IMR-90 (cell line): ENCODE measurements at regions not wholly inside any gene's neighbourhood (a gene's known extent, or its start where the extent isn't known, plus 50 kb on each side); places are given as distances from the start of the nearest gene placed in this dataset.

Experiments
- ATAC-seq: fragments of 200-7000 bp; cut with Tn5 transposase; 2 replicates; pipeline ENCODE4 v1.9.1; 2020; ENCODE audit warnings: low read depth, mild to moderate bottlenecking, moderate library complexity
- BruUV-seq: library from RNA; stranded (reverse); fragments of 400-500 nt; replicated peaks from 2 replicates; lab custom pipeline; 2021; lab: Mats Ljungman, UMichigan
- CTCF ChIA-PET: fragments of 300-600 bp; formaldehyde crosslinking; extraction: SDS; loops from one replicate; lab custom pipeline; 2021; ENCODE audit warnings: antibody characterized with exemption; lab: Yijun Ruan, JAX
- POLR2A ChIA-PET: fragments of 300-600 bp; sonication (Branson Sonifier 250); formaldehyde crosslinking; loops from one replicate; lab custom pipeline; 2022; ENCODE audit warnings: antibody characterized with exemption; ENCODE audit not compliant: unreplicated experiment; lab: Charles Lee
- DNase-seq: peaks from one replicate; pipeline ENCODE4 v3.0.0; 2013
- H2AFZ ChIP-seq: replicated peaks from 2 replicates; pipeline ENCODE3; 2013; ENCODE audit warnings: low read length, mild to moderate bottlenecking; ENCODE audit not compliant: poor library complexity
- H2AK5ac ChIP-seq: 2 replicates; pipeline ENCODE4 v1.6.1; 2013; ENCODE audit warnings: low read depth, low read length, inconsistent platforms
- H2AK9ac ChIP-seq: replicated peaks from 2 replicates; pipeline ENCODE3; 2013; ENCODE audit warnings: mild to moderate bottlenecking, low read depth, low read length, moderate library complexity; ENCODE audit not compliant: poor library complexity
- H2BK120ac ChIP-seq: 2 replicates; pipeline ENCODE4 v1.6.1; 2013; ENCODE audit warnings: low read depth, low read length, inconsistent platforms
- H2BK15ac ChIP-seq: 3 replicates; pipeline ENCODE4 v1.6.1; 2013; ENCODE audit warnings: low read depth, low read length, inconsistent platforms
- H2BK20ac ChIP-seq: 2 replicates; pipeline ENCODE4 v1.6.1; 2013; ENCODE audit warnings: low read depth, mild to moderate bottlenecking, inconsistent platforms, low read length, moderate library complexity
- H2BK5ac ChIP-seq: 2 replicates; pipeline ENCODE4 v1.6.1; 2013; ENCODE audit warnings: mild to moderate bottlenecking, low read depth, low read length, inconsistent platforms; ENCODE audit not compliant: poor library complexity, severe bottlenecking
- H3K14ac ChIP-seq: replicated peaks from 2 replicates; pipeline ENCODE4 v1.6.1; 2013; ENCODE audit warnings: low read depth, low read length, inconsistent platforms
- H3K18ac ChIP-seq: 2 replicates; pipeline ENCODE4 v1.6.1; 2013; ENCODE audit warnings: low read depth, low read length, control low read depth
- H3K23ac ChIP-seq: 2 replicates; pipeline ENCODE4 v1.6.1; 2013; ENCODE audit warnings: low read depth, low read length, inconsistent platforms
- H3K27ac ChIP-seq: 2 replicates; pipeline ENCODE4 v1.5.1; 2013; ENCODE audit warnings: mild to moderate bottlenecking, control low read depth, low read length; ENCODE audit not compliant: insufficient read depth
- H3K27me3 ChIP-seq: 2 replicates; pipeline ENCODE4 v1.6.1; 2013; ENCODE audit warnings: low read length; ENCODE audit not compliant: control insufficient read depth, insufficient read depth
- H3K36me3 ChIP-seq: 2 replicates; pipeline ENCODE4 v1.6.1; 2013; ENCODE audit warnings: low read length, mixed read lengths; ENCODE audit not compliant: control insufficient read depth, insufficient read depth
- H3K4ac ChIP-seq: 2 replicates; pipeline ENCODE4 v1.6.1; 2013; ENCODE audit warnings: low read depth, low read length, inconsistent platforms
- H3K4me1 ChIP-seq: 2 replicates; pipeline ENCODE4 v1.6.1; 2013; ENCODE audit warnings: low read length, mixed read lengths; ENCODE audit not compliant: control insufficient read depth, insufficient read depth
- H3K4me2 ChIP-seq: 2 replicates; pipeline ENCODE4 v1.6.1; 2013; ENCODE audit warnings: low read depth, mild to moderate bottlenecking, control low read depth, low read length, moderate library complexity
- H3K4me3 ChIP-seq: 2 replicates; pipeline ENCODE4 v1.5.1; 2013; ENCODE audit warnings: low read depth, mild to moderate bottlenecking, control low read depth, low read length, moderate library complexity; ENCODE audit not compliant: insufficient read depth
- H3K56ac ChIP-seq: 2 replicates; pipeline ENCODE4 v1.6.1; 2013; ENCODE audit warnings: low read length, inconsistent platforms; ENCODE audit not compliant: insufficient read depth; ENCODE audit errors: extremely low read depth
- H3K79me1 ChIP-seq, 2 experiments: 2 replicates each; pipeline ENCODE4 v1.6.1; 2013; ENCODE audit warnings: low read length in 2 of 2, inconsistent platforms in 1 of 2, low read depth in 1 of 2
- H3K9ac ChIP-seq: 2 replicates; pipeline ENCODE4 v1.6.1; 2013; ENCODE audit warnings: low read depth, low read length, control low read depth
- H3K9me1 ChIP-seq: 2 replicates; pipeline ENCODE4 v1.6.1; 2013; ENCODE audit warnings: low read length, inconsistent platforms; ENCODE audit not compliant: insufficient read depth
- H3K9me3 ChIP-seq: 2 replicates; pipeline ENCODE4 v1.6.1; 2013; ENCODE audit warnings: low read length; ENCODE audit not compliant: control insufficient read depth, insufficient read depth
- H4K20me1 ChIP-seq: 2 replicates; pipeline ENCODE4 v1.6.1; 2013; ENCODE audit warnings: low read length, inconsistent platforms; ENCODE audit not compliant: insufficient read depth
- H4K5ac ChIP-seq: 2 replicates; pipeline ENCODE4 v1.6.1; 2013; ENCODE audit warnings: mild to moderate bottlenecking, low read depth, low read length, control low read depth
- H4K8ac ChIP-seq, 2 experiments: 2 replicates each; pipeline ENCODE4 v1.6.1; 2013; ENCODE audit warnings: low read depth in 2 of 2, low read length in 2 of 2, control low read depth in 1 of 2, inconsistent platforms in 1 of 2
- H4K91ac ChIP-seq: 2 replicates; pipeline ENCODE4 v1.6.1; 2013; ENCODE audit warnings: low read depth, low read length, inconsistent platforms; ENCODE audit not compliant: insufficient read depth
- BHLHE40 ChIP-seq: fragments of 150-350 bp; IDR thresholded peaks from 2 replicates; pipeline ENCODE4 v1.6.1; 2016; ENCODE audit warnings: mild to moderate bottlenecking, low read depth, low read length
- CEBPB ChIP-seq: IDR thresholded peaks from 2 replicates; pipeline ENCODE4 v1.6.1; 2012; ENCODE audit warnings: low read depth, low read length, improper control_type of control experiment
- CHD1 ChIP-seq: IDR thresholded peaks from 2 replicates; pipeline ENCODE4 v1.6.1; 2012; ENCODE audit warnings: low read depth, low read length, improper control_type of control experiment
- CTCF ChIP-seq: conservative IDR thresholded peaks from 2 replicates; pipeline ENCODE4 v1.5.1; 2012; ENCODE audit warnings: mild to moderate bottlenecking, low read depth, low read length, improper control_type of control experiment
- ELK1 ChIP-seq: fragments of 150-350 bp; IDR thresholded peaks from 2 replicates; pipeline ENCODE4 v1.6.1; 2016; ENCODE audit warnings: low read depth, mild to moderate bottlenecking, low read length, moderate library complexity, borderline replicate concordance
- FOS ChIP-seq: fragments of 150-350 bp; IDR thresholded peaks from 2 replicates; pipeline ENCODE4 v1.6.1; 2016; ENCODE audit warnings: low read depth, low read length
- MAFK ChIP-seq: IDR thresholded peaks from 2 replicates; pipeline ENCODE4 v1.6.1; 2012; ENCODE audit warnings: low read depth, low read length, improper control_type of control experiment
- MAZ ChIP-seq: IDR thresholded peaks from 2 replicates; pipeline ENCODE4 v1.6.1; 2012; ENCODE audit warnings: low read depth, mild to moderate bottlenecking, low read length, improper control_type of control experiment, moderate library complexity, borderline replicate concordance
- MXI1 ChIP-seq: IDR thresholded peaks from 2 replicates; pipeline ENCODE4 v1.6.1; 2012; ENCODE audit warnings: low read depth, mild to moderate bottlenecking, low read length, moderate library complexity, borderline replicate concordance
- NFE2L2 ChIP-seq: fragments of 150-350 bp; IDR thresholded peaks from 2 replicates; pipeline ENCODE4 v1.6.1; 2016; ENCODE audit warnings: low read depth, mild to moderate bottlenecking, low read length
- POLR2A ChIP-seq: IDR thresholded peaks from 2 replicates; pipeline ENCODE4 v1.6.1; 2012; ENCODE audit warnings: mild to moderate bottlenecking, low read depth, low read length
- RAD21 ChIP-seq: IDR thresholded peaks from 2 replicates; pipeline ENCODE4 v1.6.1; 2012; ENCODE audit warnings: low read length, improper control_type of control experiment
- RCOR1 ChIP-seq: IDR thresholded peaks from 2 replicates; pipeline ENCODE4 v1.6.1; 2012; ENCODE audit warnings: mild to moderate bottlenecking, low read length, improper control_type of control experiment; ENCODE audit not compliant: insufficient replicate concordance
- RFX5 ChIP-seq: IDR thresholded peaks from 2 replicates; pipeline ENCODE4 v1.8.0; 2012; ENCODE audit warnings: low read depth, mild to moderate bottlenecking, low read length, moderate library complexity
- SMC3 ChIP-seq: fragments of 150-350 bp; IDR thresholded peaks from 2 replicates; pipeline ENCODE4 v1.6.1; 2016; ENCODE audit warnings: low read depth, mild to moderate bottlenecking, antibody characterized with exemption, low read length, moderate library complexity
- USF2 ChIP-seq: fragments of 150-350 bp; IDR thresholded peaks from 2 replicates; pipeline ENCODE4 v1.6.1; 2017; ENCODE audit warnings: mild to moderate bottlenecking, antibody characterized with exemption, low read length, low read depth
- WGBS, 2 experiments: methylation state at CpG; one replicate each; pipeline versions ENCODE4 v1.1.5 to v1.1.7; 2013; ENCODE audit warnings: missing lambda C conversion rate in 2 of 2; ENCODE audit not compliant: insufficient read length in 1 of 2; ENCODE audit errors: extremely low coverage in 2 of 2; 5-methylcytosine and 5-hydroxymethylcytosine counted together
- dilution Hi-C: fragments of 300-500 bp; cut with HindIII; formaldehyde crosslinking; loops from one replicate; pipeline ENCODE4 v1.14.3; 2018; ENCODE audit warnings: low sequenced_read_pairs; ENCODE audit not compliant: unreplicated experiment
- in situ Hi-C: fragments of 300-500 bp; cut with MboI; formaldehyde crosslinking; loops from 3 replicates; pipeline ENCODE4 v1.14.3; 2019; ENCODE audit warnings: low sequenced_read_pairs, inconsistent platforms, mixed read lengths
- intact Hi-C: fragments of 100-400 bp; cut with micrococcal nuclease; formaldehyde crosslinking; loops from 2 replicates; pipeline ENCODE4 v1.10.0; 2022

GRCh38 chr17:79424471-79425185 is 186.2 kb downstream of the RBFOX3 start:
- no peak overlapping the region for H3K27ac ChIP-seq
- H2BK120ac ChIP-seq, result no peak overlapping the region
- ChIA-PET CTCF (no interaction called here), POLR2A (no interaction called here)
- no peaks in the 10 kb centered on the region for H3K4me1 ChIP-seq
- H4K20me1 ChIP-seq, result no peaks in the 10 kb centered on the region
- no peak overlapping the region for H3K18ac ChIP-seq
- no peak overlapping the region for H3K4me3 ChIP-seq
- H2AFZ ChIP-seq, result no peak overlapping the region
- dilution Hi-C loops, result no loop called here
- TF ChIP-seq FOS (no peak), RAD21 (no peak), BHLHE40 (no peak), CHD1 (no peak), MAZ (no peak), NFE2L2 (no peak), SMC3 (no peak), RFX5 (no peak), RCOR1 (no peak), CTCF (no peak), CEBPB (no peak), USF2 (no peak), ELK1 (no peak), POLR2A (no peak), MAFK (no peak), MXI1 (no peak)
- no peak overlapping the region for H3K56ac ChIP-seq
- no peak overlapping the region for H3K14ac ChIP-seq
- BruUV-seq, result no TSS peak
- no peak overlapping the region for H2AK9ac ChIP-seq
- H3K27me3 ChIP-seq, result no peaks in the 10 kb centered on the region; the same call in 1 of the 2 replicates
- no peak overlapping the region for H2BK20ac ChIP-seq
- in situ Hi-C loops, result no loop called here
- no peak overlapping the region for H2BK15ac ChIP-seq
- intact Hi-C loops, result no loop called here
- no peak overlapping the region for H3K4me2 ChIP-seq
- H4K91ac ChIP-seq, result no peak overlapping the region
- H3K9ac ChIP-seq, result no peak overlapping the region
- H3K79me1 ChIP-seq, result no peaks in the 10 kb centered on the region
- no peak for ATAC-seq
- H4K5ac ChIP-seq, result no peak overlapping the region
- no peak overlapping the region for H4K8ac ChIP-seq
- DNase-seq, result no peak
- H3K9me3 ChIP-seq, result no peaks in the 10 kb centered on the region
- no peaks in the 10 kb centered on the region for H3K36me3 ChIP-seq
- no peak overlapping the region for H2BK5ac ChIP-seq
- WGBS, 2 experiments, result 11% methylated on average over 5 of the region's 9 CpGs; no CpG with 5 or more reads in 1 of the 2 experiments
- H3K23ac ChIP-seq, result no peak overlapping the region
- H2AK5ac ChIP-seq, result no peak overlapping the region
- H3K4ac ChIP-seq, result no peak overlapping the region
- no peaks in the 10 kb centered on the region for H3K9me1 ChIP-seq
